ENCODE measurements at regions not wholly inside any gene's neighbourhood (a gene's known extent, or its start where the extent isn't known, plus 50 kb on each side); places are given as distances from the start of the nearest gene placed in this dataset.

DNA sequence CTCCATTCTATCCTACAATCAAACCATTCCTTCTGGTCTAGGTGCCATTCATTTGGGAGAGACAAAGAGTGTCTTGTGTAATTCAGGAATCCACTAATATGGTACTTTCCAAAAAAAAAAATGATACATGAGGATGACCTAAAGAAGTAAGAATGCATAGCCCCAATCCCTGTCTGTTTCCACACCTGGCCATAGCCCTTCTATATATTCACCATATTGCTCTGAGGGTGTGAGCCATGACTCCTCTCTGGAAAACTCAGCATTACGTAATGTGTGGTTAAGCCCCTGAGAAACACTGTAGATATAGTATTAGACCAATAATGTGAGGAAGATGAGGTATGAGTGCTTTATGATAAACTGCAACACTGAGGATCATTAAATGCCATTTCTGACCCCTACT, 592.7 kb downstream of the INHBA start:
- FAIRE-seq (no peak), DNase-seq (ENCODE audit: insufficient read length, low spot score) (no peak)
- TF ChIP-seq, protein P1, sequence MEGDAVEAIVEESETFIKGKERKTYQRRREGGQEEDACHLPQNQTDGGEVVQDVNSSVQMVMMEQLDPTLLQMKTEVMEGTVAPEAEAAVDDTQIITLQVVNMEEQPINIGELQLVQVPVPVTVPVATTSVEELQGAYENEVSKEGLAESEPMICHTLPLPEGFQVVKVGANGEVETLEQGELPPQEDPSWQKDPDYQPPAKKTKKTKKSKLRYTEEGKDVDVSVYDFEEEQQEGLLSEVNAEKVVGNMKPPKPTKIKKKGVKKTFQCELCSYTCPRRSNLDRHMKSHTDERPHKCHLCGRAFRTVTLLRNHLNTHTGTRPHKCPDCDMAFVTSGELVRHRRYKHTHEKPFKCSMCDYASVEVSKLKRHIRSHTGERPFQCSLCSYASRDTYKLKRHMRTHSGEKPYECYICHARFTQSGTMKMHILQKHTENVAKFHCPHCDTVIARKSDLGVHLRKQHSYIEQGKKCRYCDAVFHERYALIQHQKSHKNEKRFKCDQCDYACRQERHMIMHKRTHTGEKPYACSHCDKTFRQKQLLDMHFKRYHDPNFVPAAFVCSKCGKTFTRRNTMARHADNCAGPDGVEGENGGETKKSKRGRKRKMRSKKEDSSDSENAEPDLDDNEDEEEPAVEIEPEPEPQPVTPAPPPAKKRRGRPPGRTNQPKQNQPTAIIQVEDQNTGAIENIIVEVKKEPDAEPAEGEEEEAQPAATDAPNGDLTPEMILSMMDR (IDR thresholded peaks at IDR 0.05; ENCODE audit: insufficient read depth, missing control alignments), result no peak

DNA sequence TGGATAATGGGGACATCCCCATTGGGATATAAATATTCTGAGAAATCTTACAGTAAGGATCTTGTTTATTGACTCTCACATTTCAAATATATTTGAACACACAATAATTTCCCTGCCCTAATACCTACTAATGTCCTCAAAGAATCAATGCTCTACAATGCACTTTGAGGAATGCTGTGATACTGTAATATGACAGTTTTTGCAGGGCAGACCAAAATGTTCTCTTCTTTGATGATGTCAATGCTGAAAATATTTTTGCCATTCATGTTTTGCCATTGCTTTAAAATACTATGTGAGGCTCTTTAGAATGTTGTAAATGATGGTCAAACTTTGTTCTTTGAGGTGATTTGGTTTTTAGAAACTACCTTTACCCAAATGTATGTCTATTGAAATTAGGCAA, 594.1 kb downstream of the INHBA start:
- TF ChIP-seq, protein P1 (IDR thresholded peaks at IDR 0.05; ENCODE audit: insufficient read depth, missing control alignments), result no peak
- DNase-seq (ENCODE audit: insufficient read length, low spot score) (no peak), FAIRE-seq (no peak)

DNA sequence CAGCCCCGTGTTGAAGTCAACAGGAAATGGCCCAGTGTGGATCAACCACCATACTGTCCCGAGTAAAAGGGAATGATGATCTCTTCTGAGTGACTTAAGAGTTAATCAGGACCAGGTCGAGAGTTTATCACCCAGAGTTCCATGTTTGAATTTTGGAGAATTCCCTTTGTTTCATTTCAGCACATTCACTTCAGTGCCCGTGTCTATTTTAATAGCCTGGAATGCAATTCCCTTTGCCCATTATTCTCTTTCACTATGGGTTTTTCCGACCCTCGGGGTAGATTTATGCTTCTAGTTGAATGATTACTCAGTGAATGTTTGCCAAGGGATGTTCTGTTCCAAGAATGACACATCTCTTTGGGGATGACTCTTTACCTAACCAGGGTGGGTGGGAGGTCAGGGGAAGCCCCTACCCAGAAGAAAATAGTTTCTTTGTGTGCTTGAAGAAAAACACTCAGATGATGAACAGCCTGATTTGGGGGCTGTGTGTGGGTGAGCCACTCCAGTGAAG, 594.9 kb downstream of the INHBA start:
- DNase-seq (ENCODE audit: insufficient read length, low spot score), result no peak
- FAIRE-seq, result no peak
- TF ChIP-seq, protein P1 (IDR thresholded peaks at IDR 0.05; ENCODE audit: insufficient read depth, missing control alignments), result no peak

DNA sequence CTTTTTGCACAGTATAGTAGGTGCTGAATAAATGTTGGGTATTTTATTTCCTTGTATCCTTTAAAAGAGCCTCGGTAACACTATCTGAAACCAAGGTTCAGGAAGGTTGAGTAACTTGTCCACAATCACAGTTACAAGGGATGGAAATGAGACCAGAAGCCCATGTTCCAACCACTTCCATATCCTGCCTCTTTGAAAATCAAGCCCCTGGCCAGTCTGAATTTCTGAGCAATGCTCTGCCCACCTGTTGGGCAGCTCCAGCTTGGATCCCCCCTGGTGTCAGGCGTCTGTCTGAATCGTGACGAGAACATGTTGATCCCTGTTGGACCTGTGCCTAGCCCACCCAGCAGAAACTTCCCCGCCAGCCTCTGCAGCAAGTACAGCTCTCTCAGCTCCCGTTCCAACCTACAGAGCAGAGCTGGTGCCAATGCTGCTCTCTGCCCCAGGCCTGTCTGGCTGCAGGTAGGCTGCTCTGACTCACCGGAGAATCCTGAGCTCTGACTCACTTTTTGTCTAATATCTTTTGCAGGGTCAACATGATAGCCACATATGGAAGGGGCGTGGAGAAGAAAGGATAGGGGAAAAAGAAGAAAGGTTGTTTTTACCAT, 595.5 kb downstream of the INHBA start:
- FAIRE-seq (no peak), DNase-seq (ENCODE audit: insufficient read length, low spot score) (no peak)
- TF ChIP-seq, protein P1 (IDR thresholded peaks at IDR 0.05; ENCODE audit: insufficient read depth, missing control alignments), result no peak

DNA sequence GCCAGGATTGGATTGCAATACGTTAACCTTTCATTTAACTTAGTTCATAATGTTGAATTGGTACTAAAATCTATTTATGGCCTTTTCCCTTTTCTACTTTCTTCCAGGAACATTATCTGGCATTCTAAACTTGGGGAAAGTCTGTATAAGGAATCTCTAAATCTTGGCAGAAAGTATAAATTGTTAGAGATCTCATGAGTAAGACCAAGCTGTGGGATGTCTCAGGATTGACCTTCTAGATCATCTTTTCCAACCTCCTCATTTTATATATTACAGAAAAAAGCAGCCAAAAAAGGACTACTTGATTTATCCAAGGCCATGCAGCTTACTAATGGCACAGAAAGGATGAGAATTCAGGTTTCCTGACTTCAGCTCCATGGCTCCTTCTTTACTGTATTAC, 598.3 kb downstream of the INHBA start:
- DNase-seq (ENCODE audit: insufficient read length, low spot score) (no peak), FAIRE-seq (no peak)
- TF ChIP-seq, protein P1 (IDR thresholded peaks at IDR 0.05; ENCODE audit: insufficient read depth, missing control alignments), result no peak

DNA sequence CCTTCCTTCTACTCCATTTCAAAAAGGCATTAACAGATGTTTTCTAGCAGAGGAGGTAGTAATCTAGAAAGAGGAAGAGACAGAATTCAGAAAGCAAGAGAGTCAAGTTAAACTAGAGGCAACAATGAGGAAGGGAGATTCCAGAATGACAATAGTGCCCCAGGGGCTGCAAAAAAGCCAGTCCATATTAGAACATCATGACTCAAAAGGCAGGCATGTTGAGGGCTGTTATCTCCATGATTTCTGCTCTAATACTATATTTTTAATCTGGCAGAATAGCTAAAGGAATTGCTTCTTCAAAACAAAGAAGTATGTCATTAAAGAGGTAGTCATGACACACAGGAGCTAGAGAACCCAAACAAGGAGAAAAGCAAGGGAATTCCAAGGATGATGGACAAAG, 599.6 kb downstream of the INHBA start:
- DNase-seq (ENCODE audit: insufficient read length, low spot score) (no peak), FAIRE-seq (no peak)
- TF ChIP-seq, protein P1 (IDR thresholded peaks at IDR 0.05; ENCODE audit: insufficient read depth, missing control alignments), result no peak

DNA sequence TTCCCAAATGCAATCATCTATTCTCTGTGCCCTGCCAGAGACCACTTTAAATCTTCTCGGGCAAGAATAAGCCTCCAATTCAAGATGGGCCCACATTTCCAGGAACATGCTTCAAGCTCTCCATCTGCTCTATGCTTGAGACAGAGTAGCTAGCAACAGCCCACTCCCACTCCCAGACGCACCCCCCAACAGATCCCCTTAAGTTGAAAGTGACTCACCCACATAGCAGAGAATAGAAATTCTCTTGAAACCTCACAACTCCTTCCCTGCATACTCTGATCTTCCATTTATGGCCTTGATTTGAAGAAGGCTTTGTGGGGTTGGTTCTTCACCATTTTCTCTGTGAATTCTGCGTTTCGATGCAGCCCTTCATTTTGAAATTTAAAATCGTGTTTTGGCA, 604.0 kb downstream of the INHBA start:
- FAIRE-seq (no peak), DNase-seq (ENCODE audit: insufficient read length, low spot score) (no peak)
- TF ChIP-seq, protein P1 (IDR thresholded peaks at IDR 0.05; ENCODE audit: insufficient read depth, missing control alignments), result no peak

All from D721Med (cell line).